NK-92 treated with Interleukin-12 subunit alpha and Interleukin-12 subunit beta, amount 100 ng/mL, for 24 hours (cell line): ENCODE measurements at regions not wholly inside any gene's neighbourhood (a gene's known extent, or its start where the extent isn't known, plus 50 kb on each side); places are given as distances from the start of the nearest gene placed in this dataset.

ENCODE experiments used
- DNase-seq: peaks from one replicate; lab custom pipeline; 2025; lab: John Stamatoyannopoulos, UW

DNA sequence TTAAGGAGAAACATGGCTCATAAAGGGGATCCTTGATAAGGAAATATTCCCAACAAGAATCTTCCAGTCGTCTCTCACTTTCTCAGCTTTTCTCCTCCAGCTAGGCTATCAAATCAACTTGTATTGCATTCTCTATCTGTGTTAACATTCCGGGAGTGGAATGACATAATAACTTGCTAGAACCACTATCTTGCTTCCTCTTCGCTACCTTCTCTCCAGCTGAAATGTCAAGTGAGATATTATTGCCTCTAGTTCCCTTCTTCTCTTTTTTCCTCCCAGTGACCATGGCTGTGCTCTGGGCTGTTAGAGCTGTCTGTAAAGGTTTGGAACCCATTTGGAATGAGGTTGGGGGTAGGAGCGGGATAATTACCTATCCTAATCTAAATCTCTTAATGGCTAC, 1329.5 kb upstream of the WWC1 start:
- no peak for DNase-seq

DNA sequence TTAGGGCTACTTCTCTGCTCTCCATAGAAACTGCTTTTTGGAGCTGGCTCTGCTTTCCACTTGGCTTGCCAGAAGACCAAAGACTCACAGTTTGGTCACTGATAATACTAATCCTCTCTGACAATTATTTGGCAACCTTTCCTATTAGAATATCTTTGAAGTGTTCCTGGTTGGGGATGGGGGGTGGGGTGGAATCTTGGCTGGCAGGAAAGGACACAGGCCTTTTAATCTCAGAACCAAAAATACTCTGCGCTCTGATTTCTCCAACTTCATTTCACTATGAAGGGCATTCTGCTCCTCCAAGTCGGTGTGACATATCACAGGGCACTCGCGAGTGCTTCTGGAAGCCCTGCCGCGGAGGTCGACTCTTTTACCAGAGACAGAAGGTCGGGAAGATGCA, 1329.0 kb upstream of the WWC1 start:
- no peak for DNase-seq

DNA sequence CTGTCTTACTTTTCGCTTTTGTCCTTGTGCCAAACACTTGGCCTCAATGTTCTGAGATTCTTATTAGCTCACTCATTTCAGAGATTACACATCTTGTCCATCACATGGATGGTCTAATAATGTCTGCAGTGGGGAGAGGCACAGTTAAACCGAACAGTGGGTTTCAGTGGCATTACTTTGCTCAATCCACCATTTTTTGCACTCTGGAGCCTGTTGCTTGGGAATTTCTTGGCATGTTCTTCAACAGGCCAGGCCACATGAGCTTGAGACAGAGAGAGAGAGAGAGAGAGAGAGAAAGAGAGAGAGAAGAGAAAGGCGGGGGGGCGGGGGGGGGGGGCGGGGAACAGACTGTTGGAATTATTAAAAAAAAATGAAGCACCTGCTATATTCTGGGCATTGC, 1327.8 kb upstream of the WWC1 start:
- DNase-seq: no peak

DNA sequence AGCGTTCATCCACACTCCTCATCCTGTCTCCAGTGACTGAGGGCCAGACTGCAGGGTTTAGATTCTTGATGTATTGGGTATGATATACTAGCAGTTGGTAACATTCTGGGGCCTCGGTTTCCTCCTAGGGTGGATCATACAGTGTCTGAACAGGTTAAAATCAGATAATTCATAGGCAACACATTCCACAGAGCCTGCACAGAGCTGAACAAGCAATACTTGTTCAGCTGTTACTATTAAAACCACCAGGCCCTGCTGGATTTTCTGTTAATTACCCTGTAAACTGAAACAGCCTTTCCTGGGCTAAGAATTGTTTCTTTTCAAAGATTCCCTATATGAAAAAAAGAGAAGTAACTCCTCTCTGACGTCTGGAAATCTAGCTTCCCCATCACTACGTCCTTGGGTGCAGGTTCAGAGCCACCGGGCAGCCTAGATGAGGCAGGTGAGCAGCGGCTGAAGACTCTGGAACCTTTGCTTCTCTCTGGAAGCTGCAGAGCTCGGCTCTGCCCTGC, 1313.5 kb upstream of the WWC1 start:
- DNase-seq: no peak

DNA sequence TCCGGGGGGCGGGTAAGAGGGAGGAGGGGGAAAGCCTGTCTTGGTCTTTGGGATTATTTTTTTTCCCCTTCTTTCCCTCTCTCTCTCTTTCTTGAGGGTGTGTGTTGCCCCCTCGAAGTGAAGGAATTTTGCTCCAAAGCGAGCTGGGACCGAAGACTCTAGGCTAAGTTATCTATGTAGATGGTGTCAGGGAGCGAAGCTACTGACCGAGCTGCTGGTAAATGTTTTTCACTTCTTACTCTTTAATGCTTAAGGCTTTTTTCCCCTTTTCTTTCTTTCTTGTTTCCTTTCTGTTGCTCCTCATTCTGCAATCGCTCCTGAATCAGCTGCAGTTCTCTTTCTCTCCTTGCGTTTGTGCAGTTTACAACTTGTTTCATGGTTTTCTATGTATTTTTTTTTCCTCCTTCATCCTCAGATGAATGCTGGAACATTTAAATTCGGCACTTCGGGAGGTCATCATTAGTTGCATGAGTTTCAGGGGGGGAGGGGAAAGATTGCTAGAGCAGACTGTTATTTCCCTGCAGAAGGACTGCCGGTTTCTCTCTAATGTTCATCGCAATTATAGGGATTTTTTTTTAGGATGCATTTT, 1312.0 kb upstream of the WWC1 start:
- no peak for DNase-seq

DNA sequence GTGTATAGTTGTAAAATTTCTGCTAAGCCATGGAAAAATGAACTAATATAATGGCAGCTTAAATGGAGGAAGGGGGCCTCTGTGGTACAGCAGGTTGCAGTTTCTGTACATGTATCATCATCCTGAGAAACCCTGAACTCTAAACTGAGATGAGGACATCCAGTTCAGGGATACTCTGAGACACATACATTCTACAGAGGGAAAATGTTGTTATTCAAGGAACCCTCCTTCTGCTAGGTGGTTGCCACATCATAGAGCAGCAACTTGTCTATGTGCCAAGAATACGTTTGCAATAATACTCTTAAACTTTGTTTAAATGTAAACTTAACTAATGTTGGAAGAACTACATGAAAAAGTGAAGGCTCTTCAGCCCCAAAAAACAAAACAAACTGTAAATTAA, 1310.8 kb upstream of the WWC1 start:
- no peak for DNase-seq

DNA sequence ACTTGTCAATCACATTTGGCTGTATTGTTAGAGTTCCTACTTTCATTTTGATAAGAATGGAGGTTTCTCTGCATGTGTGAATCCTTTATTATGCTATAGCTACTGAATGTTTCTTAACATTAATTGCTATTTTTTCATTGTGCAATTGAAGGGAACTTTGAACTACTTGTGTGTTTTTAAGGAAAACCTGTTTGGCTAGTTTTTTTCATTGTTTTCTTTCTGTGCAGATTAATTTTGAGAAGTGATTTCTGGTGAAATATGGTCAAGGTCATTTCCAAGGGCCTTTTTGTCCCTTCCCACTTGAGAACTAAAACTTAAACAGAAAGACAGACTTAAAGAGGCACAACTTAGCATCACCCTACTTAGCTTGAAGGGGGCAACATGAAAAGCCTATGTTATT, 1309.2 kb upstream of the WWC1 start:
- no peak for DNase-seq

DNA sequence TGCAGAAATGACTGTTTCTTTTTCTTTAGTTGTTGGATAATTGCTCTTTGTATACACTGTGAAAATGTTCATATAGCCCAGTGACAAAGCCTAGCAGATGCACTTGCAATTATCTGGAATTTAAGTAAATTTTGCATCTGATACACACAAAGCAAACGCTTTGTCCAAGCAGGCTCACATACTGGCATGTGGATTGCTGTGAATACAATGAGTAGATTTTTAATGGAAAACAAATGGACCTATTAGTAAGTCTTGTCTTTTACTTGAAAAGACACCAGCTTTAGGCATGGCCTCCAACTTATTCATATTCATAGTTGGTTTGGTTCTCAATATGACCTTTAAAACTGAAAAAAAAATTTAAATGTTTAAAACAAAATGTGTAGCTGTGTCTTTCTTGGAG, 1299.8 kb upstream of the WWC1 start:
- no peak for DNase-seq

DNA sequence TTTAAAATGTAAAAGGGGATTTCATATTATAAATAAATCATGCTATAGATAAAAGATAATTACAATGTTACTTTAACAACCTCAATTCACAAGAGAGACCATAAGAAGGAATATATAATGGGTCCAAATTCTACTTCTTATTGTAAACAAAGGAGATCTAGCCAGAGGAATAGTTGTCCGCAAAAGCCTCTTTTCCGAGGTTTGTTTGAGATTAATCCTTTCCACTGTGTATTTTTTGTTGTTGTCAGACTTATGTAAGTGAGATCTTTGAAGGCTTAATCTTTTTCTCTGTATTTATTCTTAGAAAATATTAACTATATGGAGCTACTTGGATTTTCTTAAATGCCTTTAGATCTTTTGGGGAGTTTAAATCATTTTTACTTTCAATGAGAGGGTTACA, 1299.3 kb upstream of the WWC1 start:
- DNase-seq: no peak

DNA sequence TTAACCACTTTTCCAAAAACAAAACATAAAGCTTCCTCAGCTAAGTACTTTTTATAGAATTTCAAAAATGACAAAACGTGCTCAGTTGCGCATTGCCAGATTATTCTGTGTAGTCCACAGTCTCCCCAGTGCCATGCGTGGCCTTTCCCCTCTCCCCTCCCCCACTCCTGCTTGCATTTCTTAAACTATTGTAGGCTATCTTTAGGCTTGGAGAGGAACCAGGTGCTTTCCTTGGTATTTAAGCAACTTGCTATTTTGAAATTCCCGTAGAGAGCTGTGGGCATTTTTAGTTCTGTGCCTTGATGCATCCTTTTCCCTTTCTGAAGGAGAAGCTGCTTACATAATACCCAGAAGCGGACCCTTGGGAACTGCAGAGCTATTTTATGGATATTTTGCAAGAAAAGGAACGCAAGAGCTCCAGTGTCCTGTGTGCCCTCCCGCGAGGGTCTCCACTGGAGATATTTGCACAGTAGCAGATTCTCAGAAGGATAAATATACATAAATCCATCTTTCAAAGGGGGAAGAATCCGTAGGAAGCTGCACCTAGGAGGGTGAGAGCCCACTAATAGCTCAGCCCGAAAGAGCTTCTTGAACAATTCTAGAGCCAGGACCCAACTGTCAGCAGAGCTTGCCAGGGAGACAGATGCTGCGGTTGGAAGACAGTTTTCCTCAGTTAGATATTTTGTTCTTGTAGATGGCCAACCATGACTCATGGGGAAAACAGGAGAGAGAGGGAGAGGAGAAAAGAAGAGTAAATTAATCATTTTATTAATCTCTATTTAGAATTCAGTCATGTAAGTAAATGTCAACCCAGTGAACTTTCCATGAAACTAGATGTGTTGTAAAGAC, 1298.3 kb upstream of the WWC1 start:
- DNase-seq: no peak

DNA sequence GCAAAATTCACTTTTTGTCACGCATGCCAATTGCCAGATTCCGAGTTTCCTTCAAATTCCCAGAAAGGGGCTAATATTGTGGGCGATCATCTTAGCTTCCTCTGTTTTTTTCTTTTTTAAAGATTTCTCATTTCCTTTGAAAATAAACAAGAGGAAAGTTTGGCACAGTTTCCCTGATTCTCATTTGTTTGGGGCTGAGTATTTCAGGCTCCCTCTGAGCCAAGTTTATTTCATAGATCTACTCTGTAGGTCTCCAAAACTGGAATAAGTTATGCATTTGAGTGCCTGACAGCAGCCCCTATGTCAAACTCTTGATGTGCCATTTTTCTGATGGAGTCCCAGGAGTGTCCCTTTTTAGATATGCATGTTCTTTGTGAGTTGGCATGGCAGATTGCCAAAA, 1297.2 kb upstream of the WWC1 start:
- no peak for DNase-seq

DNA sequence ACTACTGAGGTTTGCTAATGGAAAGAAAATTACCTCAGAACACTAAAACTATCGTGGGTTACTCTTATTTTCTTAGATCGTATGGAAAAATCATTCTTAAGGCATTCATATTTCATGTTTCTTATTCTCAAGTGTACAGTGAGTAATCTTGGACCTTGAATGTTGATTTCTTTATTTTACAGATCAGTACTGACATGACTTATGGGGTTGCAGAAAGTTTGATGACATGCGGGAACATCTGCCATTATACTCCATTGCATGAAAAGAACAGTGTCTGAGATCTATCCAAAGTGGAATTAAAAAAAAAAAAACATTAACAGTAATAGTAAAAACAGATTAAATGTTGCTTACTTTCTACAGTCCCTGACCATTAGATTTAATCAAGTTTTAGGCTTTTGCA, 1290.2 kb upstream of the WWC1 start:
- no peak for DNase-seq

DNA sequence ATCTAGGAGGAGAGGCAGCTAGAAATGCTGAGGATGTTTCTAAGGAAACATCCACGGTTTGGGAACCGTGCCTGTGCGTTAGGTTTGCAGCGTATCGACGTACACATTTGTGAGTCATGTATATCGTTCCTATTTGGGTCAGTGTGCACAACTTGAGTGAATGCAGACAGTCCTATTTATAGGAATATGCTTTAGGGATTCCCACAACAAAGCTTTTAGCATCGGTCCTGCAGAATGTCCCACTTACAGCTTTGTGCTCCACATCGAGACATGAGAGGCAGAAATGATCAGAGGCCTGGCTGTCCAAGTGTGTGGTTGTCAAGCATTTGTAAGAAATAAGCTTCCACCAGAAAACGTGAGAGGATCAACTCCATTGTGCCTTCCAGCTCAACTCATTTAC, 1282.7 kb upstream of the WWC1 start:
- no peak for DNase-seq

DNA sequence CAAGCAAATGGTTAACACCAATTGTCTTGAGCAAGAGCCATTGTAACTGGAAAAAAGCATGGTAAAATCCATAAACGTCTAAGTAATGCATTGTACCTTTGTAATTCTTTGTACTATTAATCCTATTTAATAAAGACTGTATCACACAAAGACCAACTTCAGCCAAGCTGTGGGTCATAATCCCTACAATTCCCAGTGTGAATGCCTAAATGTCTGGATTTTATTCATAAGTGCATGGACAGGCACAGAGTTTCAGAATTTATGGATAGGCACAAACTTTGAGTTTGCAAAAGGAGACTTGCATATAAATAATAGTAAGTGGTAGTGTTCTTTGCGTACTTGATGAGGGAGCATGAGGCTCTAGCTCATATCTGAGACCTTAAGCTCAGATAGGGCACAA, 1280.2 kb upstream of the WWC1 start:
- no peak for DNase-seq

DNA sequence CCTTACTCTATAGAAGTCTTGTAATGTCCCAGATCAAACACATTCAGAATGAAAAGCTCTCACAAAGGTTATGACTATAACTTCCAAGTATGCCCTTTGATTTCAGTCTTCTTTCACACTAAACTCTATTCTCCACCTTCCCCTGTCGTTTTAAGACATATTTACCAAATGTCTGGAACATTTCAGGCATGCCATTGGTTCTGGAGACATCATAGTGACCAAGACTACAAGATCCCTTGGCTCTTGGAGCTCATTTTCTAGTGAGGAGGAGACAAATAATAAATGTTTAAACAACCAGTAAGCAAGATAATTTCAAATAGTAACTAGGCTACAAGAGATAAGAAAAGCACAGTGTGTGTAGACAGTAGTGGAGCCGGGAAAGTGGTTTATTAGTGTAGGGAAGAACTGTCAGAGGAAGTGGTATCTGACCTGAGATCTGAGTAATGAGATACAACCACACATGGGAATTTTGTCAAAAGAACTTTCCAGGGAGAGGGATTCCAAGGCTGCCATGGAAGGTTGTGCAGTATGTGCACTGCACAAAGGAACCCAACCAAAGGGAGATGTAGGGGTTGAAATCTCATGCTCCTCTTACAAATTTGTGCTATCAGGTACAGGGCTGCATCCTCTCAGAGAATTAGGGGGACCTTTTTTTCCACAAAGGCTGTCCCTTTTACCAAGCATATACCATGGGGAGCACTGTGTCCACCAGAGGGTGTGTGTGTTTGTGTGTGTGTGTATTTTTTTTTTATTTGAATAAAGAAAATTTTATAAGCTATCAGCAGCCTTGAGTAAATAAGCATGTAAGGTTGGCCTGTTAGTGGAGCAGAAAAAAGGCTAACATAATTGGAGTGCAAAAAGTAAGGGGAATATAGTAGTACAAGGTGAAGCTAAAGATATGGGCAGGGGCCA, 1279.1 kb upstream of the WWC1 start:
- no peak for DNase-seq

DNA sequence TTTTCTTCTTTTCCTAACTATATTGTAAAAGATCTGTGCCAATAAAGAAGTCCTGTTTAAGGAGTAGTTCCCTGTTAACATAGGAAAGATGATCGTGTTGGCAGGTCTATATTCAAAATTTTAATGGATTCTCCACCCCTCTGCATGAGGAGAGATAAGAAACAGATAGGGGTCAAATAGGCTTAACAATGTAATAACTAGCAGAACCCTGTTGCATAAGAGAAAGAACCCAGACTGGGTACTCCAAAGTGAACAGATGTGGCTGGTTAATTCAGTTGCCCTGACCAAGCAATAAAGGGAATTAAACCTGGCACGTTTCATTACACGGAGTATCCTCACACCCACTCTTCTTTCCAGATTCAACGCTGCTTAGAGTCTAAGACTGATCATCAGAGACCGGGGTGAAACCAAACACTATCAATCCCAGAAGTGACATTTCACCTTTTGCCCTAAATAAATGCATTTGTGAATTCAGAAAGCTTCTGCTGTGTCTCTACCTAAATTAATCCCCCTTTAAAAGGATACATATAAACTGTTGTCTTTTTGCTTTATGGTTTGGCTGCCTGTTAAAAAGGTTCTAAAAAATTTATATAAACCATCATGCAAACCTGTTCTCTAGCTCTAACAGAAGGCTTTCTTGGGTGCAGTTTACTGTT, 1276.9 kb upstream of the WWC1 start:
- DNase-seq: no peak

DNA sequence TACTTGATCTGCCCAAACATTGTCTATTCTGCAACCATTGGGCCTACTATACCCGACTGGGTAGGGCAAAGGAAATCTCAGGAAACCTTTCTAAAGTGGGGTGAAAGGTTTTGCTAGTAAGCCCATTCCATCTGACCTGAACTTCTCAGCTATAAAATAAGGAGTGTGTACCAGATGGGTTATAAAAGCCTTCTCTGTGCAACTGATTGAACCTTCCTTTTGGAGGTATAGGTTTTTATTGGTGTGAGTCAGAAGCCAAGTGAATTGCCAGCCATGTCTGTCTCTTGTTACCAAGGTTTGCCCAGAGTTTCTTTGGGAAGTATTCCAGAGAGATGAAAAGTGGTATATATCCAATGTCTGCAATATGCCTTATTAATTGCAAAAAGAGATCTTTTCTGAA, 1271.0 kb upstream of the WWC1 start:
- DNase-seq: no peak

DNA sequence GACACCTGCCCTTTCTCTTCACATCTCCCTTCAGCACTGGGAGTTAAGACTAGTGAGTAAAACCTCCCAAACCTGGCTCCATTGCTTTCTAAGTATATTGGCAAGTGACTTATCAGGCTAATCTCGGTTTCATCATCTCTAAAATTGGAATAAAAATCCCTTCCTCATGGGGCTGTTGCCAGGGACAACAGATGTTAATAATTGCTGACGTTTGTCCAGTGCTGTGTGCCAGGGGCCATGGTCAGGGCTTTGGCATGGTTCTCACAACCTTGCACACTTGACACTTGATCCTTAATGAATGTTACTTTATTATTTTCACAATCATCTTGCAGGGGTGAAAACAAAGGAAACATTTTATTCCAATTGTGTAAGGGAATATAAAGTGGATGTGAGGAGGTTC, 1262.0 kb upstream of the WWC1 start:
- no peak for DNase-seq

DNA sequence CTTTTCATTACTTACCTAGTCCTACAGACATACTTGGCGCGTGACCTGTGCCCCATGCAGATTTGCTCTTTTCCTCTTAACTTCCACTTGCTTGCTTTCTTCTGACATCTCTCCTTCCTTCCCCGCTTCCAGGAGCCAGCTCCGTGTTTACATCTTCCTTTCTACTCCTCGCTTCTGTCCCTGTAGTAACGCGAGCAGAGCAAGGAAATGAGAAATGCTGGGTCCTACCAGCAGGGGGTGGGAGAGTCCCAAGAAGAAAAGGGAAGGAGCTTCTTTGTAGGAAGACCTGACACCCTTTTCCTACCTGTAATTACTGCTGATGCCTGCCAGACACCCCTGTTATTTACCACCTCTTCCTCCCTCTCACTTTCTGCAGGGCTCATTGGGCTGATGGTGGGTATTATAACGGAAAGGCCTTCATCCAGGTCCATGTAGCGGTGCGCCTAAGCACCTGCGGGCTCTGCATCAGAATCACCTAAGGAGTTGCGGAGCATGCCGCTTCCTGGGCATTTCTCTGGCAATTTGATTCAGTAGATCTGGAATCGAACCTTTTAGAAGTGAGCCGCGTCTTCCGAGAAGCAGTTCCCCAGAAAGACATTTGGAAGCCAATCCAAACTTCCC, 1260.8 kb upstream of the WWC1 start:
- DNase-seq: no peak

DNA sequence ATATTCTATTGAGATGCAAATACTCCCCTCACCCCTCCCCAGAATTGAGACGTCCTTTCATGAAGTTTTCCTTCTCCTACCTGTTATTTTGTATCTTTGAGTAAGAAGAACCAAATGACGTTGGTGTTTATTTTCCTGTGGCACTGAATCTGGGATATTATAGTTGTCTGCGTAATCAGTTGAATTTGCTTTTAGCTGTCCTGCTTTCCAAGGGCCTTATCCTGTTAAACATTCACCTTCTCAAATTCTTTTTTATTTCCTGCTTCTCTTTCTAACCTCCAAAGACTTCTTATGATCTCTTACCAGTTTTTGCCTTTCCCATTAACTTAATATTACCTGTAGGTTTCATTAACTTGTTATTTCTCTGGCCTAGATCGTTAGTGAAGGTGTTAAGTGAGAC, 1254.9 kb upstream of the WWC1 start:
- no peak for DNase-seq

DNA sequence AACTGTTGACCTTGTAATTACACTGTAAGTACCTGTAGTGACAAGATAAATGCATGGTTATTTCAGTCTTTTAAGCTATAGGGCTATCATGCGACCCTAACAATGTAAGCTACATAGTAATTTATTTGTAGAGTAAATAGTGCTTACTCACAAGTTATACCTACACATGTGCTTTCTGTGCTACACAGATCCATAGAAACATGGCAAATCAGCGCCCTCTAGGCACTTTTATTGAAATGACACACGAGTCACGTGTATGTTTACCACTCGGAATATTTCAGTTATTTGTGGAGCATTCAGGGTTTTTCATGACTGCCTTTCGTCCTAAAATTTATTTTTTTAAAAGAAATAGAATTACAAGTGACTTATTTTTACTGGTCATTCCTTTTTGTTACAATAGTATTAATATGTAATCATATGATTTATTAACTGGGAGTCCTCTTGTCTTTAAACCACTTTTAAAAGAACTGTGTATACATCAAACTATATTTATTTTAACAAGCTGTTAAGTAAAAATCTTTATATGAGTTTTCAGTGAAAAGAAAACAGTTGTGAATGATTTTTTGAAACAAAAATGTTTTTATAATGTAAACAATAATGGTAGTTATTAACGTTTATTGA, 1242.3 kb upstream of the WWC1 start:
- no peak for DNase-seq
